Activated B cell treated with CpG ODN at 0.5 μM for 24 hours (primary cell): ENCODE measurements at regions not wholly inside any gene's neighbourhood (a gene's known extent, or its start where the extent isn't known, plus 50 kb on each side); places are given as distances from the start of the nearest gene placed in this dataset.

ENCODE experiments used
- ATAC-seq: fragments of 200-7000 bp; cut with Tn5 transposase; one replicate; pipeline ENCODE4 v1.10.0; 2021; ENCODE audit warnings: low read depth, mild to moderate bottlenecking, moderate library complexity
- CTCF ChIA-PET: fragments of 350-600 bp; sonication (Branson Sonifier 250); formaldehyde crosslinking; loops from one replicate; lab custom pipeline; 2021; ENCODE audit warnings: antibody characterized with exemption; lab: Charles Lee
- POLR2A ChIA-PET: fragments of 350-600 bp; sonication (Branson Sonifier 250); formaldehyde crosslinking; loops from one replicate; lab custom pipeline; 2021; ENCODE audit warnings: antibody characterized with exemption; lab: Charles Lee
- DNase-seq: peaks from one replicate; pipeline ENCODE4 v3.0.0; 2022
- H3K27ac Mint-ChIP-seq: one replicate; pipeline ENCODE4 v1.8.0; 2020; ENCODE audit warnings: mixed read lengths
- H3K27me3 Mint-ChIP-seq: one replicate; pipeline ENCODE4 v1.8.0; 2021; ENCODE audit warnings: mixed read lengths
- H3K36me3 Mint-ChIP-seq: one replicate; pipeline ENCODE4 v1.8.0; 2021; ENCODE audit warnings: low read depth, mixed read lengths
- H3K4me1 Mint-ChIP-seq: one replicate; pipeline ENCODE4 v1.8.0; 2021; ENCODE audit warnings: mixed read lengths
- H3K4me3 Mint-ChIP-seq: one replicate; pipeline ENCODE4 v1.8.0; 2020; ENCODE audit warnings: mild to moderate bottlenecking, mixed read lengths
- H3K9me3 Mint-ChIP-seq: one replicate; pipeline ENCODE4 v1.8.0; 2020; ENCODE audit warnings: mixed read lengths
- CTCF ChIP-seq: fragments of 200-600 bp; IDR thresholded peaks from one replicate; pipeline ENCODE4 v1.8.0; 2022; ENCODE audit warnings: antibody characterized with exemption, mild to moderate bottlenecking
- intact Hi-C: fragments of 100-400 bp; cut with micrococcal nuclease; formaldehyde crosslinking; loops from one replicate; pipeline ENCODE4 v1.15.1; 2024

- DNase-seq (no peak), ATAC-seq (no peak)
- intact Hi-C loops, result no loop called here
- H3K4me1 Mint-ChIP-seq, result no peaks in the 10 kb centered on the region
- POLR2A ChIA-PET, result no interaction called here
- peaks cover 18% of the 10 kb centered on the region for H3K9me3 Mint-ChIP-seq
- H3K27me3 Mint-ChIP-seq, result peaks cover 2% of the 10 kb centered on the region
- no peak for TF ChIP-seq CTCF
- no peak overlapping the region for H3K4me3 Mint-ChIP-seq
- H3K36me3 Mint-ChIP-seq, result no peaks in the 10 kb centered on the region
- CTCF ChIA-PET, result no interaction called here
- no peak overlapping the region for H3K27ac Mint-ChIP-seq
Measured at GRCh38 chr2:226176283-226176984, 623.2 kb downstream of the IRS1 start.

- ChIA-PET POLR2A (no interaction called here), CTCF (no interaction called here)
- H3K4me3 Mint-ChIP-seq, result no peak overlapping the region
- H3K4me1 Mint-ChIP-seq, result no peaks in the 10 kb centered on the region
- peaks cover 2% of the 10 kb centered on the region for H3K27me3 Mint-ChIP-seq
- H3K27ac Mint-ChIP-seq, result no peak overlapping the region
- ATAC-seq (no peak), DNase-seq (no peak)
- peaks cover 18% of the 10 kb centered on the region for H3K9me3 Mint-ChIP-seq
- no peak for TF ChIP-seq CTCF
- intact Hi-C loops, result no loop called here
- no peaks in the 10 kb centered on the region for H3K36me3 Mint-ChIP-seq
Measured at GRCh38 chr2:226174390-226174789, 625.2 kb downstream of the IRS1 start.

GRCh38 chr2:226172939-226173338 lies 626.7 kb downstream of the IRS1 start:
- intact Hi-C loops, result no loop called here
- no peaks in the 10 kb centered on the region for H3K4me1 Mint-ChIP-seq
- H3K4me3 Mint-ChIP-seq, result no peak overlapping the region
- DNase-seq (no peak), ATAC-seq (no peak)
- no peak overlapping the region for H3K27ac Mint-ChIP-seq
- ChIA-PET CTCF (no interaction called here), POLR2A (no interaction called here)
- H3K9me3 Mint-ChIP-seq, result peaks cover 9% of the 10 kb centered on the region
- peaks cover 2% of the 10 kb centered on the region for H3K27me3 Mint-ChIP-seq
- TF ChIP-seq CTCF, result no peak
- H3K36me3 Mint-ChIP-seq, result no peaks in the 10 kb centered on the region

GRCh38 chr2:226172309-226172708 lies 627.3 kb downstream of the IRS1 start:
- ATAC-seq (no peak), DNase-seq (no peak)
- POLR2A ChIA-PET, result no interaction called here
- H3K27me3 Mint-ChIP-seq, result peaks cover 2% of the 10 kb centered on the region
- H3K9me3 Mint-ChIP-seq, result peaks cover 9% of the 10 kb centered on the region
- H3K4me1 Mint-ChIP-seq, result no peaks in the 10 kb centered on the region
- no peak overlapping the region for H3K4me3 Mint-ChIP-seq
- H3K36me3 Mint-ChIP-seq, result no peaks in the 10 kb centered on the region
- no peak for TF ChIP-seq CTCF
- H3K27ac Mint-ChIP-seq, result no peak overlapping the region
- CTCF ChIA-PET, result interaction anchor here (0.6 kb wide), 1 partner anchor 9 kb away, joined by 3 read pairs; no protein-coding TSS in a partner anchor
- intact Hi-C loops, result no loop called here

GRCh38 chr2:226169751-226170581 lies 629.7 kb downstream of the IRS1 start:
- intact Hi-C loops, result no loop called here
- Mint-ChIP-seq H3K36me3 (no peaks in the 10 kb centered on the region), H3K4me1 (no peaks in the 10 kb centered on the region), H3K27me3 (peaks cover 2% of the 10 kb centered on the region), H3K9me3 (no peaks in the 10 kb centered on the region), H3K4me3 (no peak overlapping the region), H3K27ac (no peak overlapping the region)
- ChIA-PET POLR2A (interaction anchor here (0.6 kb wide), 1 partner anchor 18 kb away, joined by 4 read pairs; no protein-coding TSS in a partner anchor), CTCF (no interaction called here)
- no peak for TF ChIP-seq CTCF
- DNase-seq, result no peak
- no peak for ATAC-seq
